A673 (cell line): ENCODE measurements at regions not wholly inside any gene's neighbourhood (a gene's known extent, or its start where the extent isn't known, plus 50 kb on each side); places are given as distances from the start of the nearest gene placed in this dataset.

ENCODE experiments used
- BruUV-seq: library from RNA; stranded (reverse); fragments of 400-500 nt; replicated peaks from 2 replicates; lab custom pipeline; 2021; lab: Mats Ljungman, UMichigan
- CTCF ChIA-PET: fragments of 300-600 bp; sonication (Branson Sonifier 250); formaldehyde crosslinking; loops from one replicate; lab custom pipeline; 2022; ENCODE audit warnings: antibody characterized with exemption; lab: Charles Lee
- POLR2A ChIA-PET: fragments of 300-600 bp; sonication (Branson Sonifier 250); formaldehyde crosslinking; loops from one replicate; lab custom pipeline; 2022; ENCODE audit warnings: antibody characterized with exemption; ENCODE audit not compliant: low non-redundant PET; lab: Charles Lee
- DNase-seq: peaks from one replicate; pipeline ENCODE4 v3.0.0-alpha.2; 2015; ENCODE audit warnings: low spot score
- H3K27ac ChIP-seq: fragments of 200-600 bp; sonication (generic); 2 replicates; pipeline ENCODE4 v1.5.1; 2016; ENCODE audit warnings: mixed run types, low read depth, mild to moderate bottlenecking, mixed read lengths, antibody characterized with exemption, low read length; ENCODE audit not compliant: poor library complexity, severe bottlenecking
- H3K27me3 ChIP-seq: fragments of 200-600 bp; sonication (generic); replicated peaks from 2 replicates; pipeline ENCODE4 v1.6.1; 2017; ENCODE audit warnings: mixed run types, low read depth, mild to moderate bottlenecking, mixed read lengths, antibody characterized with exemption, low read length; ENCODE audit not compliant: insufficient read depth, poor library complexity
- H3K36me3 ChIP-seq: fragments of 200-600 bp; sonication (generic); 2 replicates; pipeline ENCODE4 v1.6.1; 2016; ENCODE audit warnings: mixed run types, mild to moderate bottlenecking, mixed read lengths, antibody characterized with exemption, low read length; ENCODE audit not compliant: insufficient read depth, poor library complexity, severe bottlenecking
- H3K4me1 ChIP-seq: fragments of 200-600 bp; sonication (generic); 2 replicates; pipeline ENCODE4 v1.6.1; 2017; ENCODE audit warnings: mixed run types, mild to moderate bottlenecking, mixed read lengths, antibody characterized with exemption, low read length; ENCODE audit not compliant: insufficient read depth, poor library complexity, severe bottlenecking
- H3K4me3 ChIP-seq: fragments of 200-600 bp; sonication (generic); 2 replicates; pipeline ENCODE4 v1.5.1; 2016; ENCODE audit warnings: low read depth, mixed run types, mild to moderate bottlenecking, mixed read lengths, low read length; ENCODE audit not compliant: poor library complexity, severe bottlenecking
- H3K9me3 ChIP-seq: fragments of 200-600 bp; sonication (generic); 2 replicates; pipeline ENCODE4 v1.6.1; 2016; ENCODE audit warnings: mixed run types, low read depth, mild to moderate bottlenecking, mixed read lengths, antibody characterized with exemption, low read length; ENCODE audit not compliant: poor library complexity, severe bottlenecking
- CTCF ChIP-seq: fragments of 300-800, 200-600 bp; sonication (generic); conservative IDR thresholded peaks from 2 replicates; pipeline ENCODE4 v1.5.1; 2017; ENCODE audit warnings: low read depth, mild to moderate bottlenecking, antibody characterized with exemption, low read length, moderate library complexity, mixed read lengths
- EZH2 ChIP-seq: fragments of 200-600 bp; sonication (generic); IDR thresholded peaks from 2 replicates; pipeline ENCODE4 v1.6.1; 2017; ENCODE audit warnings: borderline replicate concordance, low read depth, mild to moderate bottlenecking, mixed read lengths, antibody characterized with exemption, low read length; ENCODE audit not compliant: poor library complexity, severe bottlenecking
- intact Hi-C: fragments of 100-400 bp; cut with micrococcal nuclease; formaldehyde crosslinking; loops from one replicate; pipeline ENCODE4 v1.10.0; 2022; ENCODE audit not compliant: unreplicated experiment

- ChIA-PET CTCF (no interaction called here), POLR2A (no interaction called here)
- DNase-seq: no peak
- intact Hi-C loops: no loop called here
- Histone ChIP-seq H3K9me3 (no peaks in the 10 kb centered on the region), H3K27ac (no peak overlapping the region), H3K4me3 (no peak overlapping the region), H3K36me3 (no peaks in the 10 kb centered on the region), H3K27me3 (no peaks in the 10 kb centered on the region), H3K4me1 (peaks cover 10% of the 10 kb centered on the region)
- TF ChIP-seq CTCF (no peak), EZH2 (no peak)
- no TSS peak for BruUV-seq
Measured at GRCh38 chr4:117575850-117576249, 458.4 kb upstream of the NDST3 start.

- Histone ChIP-seq H3K4me1 (peaks cover 10% of the 10 kb centered on the region), H3K4me3 (no peak overlapping the region), H3K36me3 (no peaks in the 10 kb centered on the region), H3K9me3 (no peaks in the 10 kb centered on the region), H3K27me3 (no peaks in the 10 kb centered on the region), H3K27ac (no peak overlapping the region)
- BruUV-seq: no TSS peak
- ChIA-PET CTCF (no interaction called here), POLR2A (no interaction called here)
- intact Hi-C loops: no loop called here
- DNase-seq: peak; percentile 40
- TF ChIP-seq EZH2 (no peak), CTCF (no peak)
Measured at GRCh38 chr4:117577686-117578311, 456.5 kb upstream of the NDST3 start.

GRCh38 chr4:117588771-117589170 is 445.5 kb upstream of the NDST3 start:
- intact Hi-C loops: no loop called here
- peak; percentile 63 for DNase-seq
- ChIA-PET CTCF (no interaction called here), POLR2A (no interaction called here)
- no peak overlapping the region for H3K4me3 ChIP-seq
- H3K4me1 ChIP-seq: peaks cover 9% of the 10 kb centered on the region
- H3K9me3 ChIP-seq: no peaks in the 10 kb centered on the region
- H3K27me3 ChIP-seq: peaks cover 68% of the 10 kb centered on the region
- H3K36me3 ChIP-seq: no peaks in the 10 kb centered on the region
- TF ChIP-seq CTCF (no peak), EZH2 (no peak)
- H3K27ac ChIP-seq: no peak overlapping the region
- no TSS peak for BruUV-seq
